Renal cortical epithelial cell (primary cell): ENCODE measurements at regions not wholly inside any gene's neighbourhood (a gene's known extent, or its start where the extent isn't known, plus 50 kb on each side); places are given as distances from the start of the nearest gene placed in this dataset.
"Not testable (repeated sequence)": the region's sequence is repeated elsewhere in the genome, so short reads cannot be mapped to it uniquely, and the experiment has no call there.

Experiments used
- DNase-seq: peaks from one replicate; pipeline ENCODE4 v3.0.0-alpha.2; 2011; ENCODE audit warnings: low read depth

DNA sequence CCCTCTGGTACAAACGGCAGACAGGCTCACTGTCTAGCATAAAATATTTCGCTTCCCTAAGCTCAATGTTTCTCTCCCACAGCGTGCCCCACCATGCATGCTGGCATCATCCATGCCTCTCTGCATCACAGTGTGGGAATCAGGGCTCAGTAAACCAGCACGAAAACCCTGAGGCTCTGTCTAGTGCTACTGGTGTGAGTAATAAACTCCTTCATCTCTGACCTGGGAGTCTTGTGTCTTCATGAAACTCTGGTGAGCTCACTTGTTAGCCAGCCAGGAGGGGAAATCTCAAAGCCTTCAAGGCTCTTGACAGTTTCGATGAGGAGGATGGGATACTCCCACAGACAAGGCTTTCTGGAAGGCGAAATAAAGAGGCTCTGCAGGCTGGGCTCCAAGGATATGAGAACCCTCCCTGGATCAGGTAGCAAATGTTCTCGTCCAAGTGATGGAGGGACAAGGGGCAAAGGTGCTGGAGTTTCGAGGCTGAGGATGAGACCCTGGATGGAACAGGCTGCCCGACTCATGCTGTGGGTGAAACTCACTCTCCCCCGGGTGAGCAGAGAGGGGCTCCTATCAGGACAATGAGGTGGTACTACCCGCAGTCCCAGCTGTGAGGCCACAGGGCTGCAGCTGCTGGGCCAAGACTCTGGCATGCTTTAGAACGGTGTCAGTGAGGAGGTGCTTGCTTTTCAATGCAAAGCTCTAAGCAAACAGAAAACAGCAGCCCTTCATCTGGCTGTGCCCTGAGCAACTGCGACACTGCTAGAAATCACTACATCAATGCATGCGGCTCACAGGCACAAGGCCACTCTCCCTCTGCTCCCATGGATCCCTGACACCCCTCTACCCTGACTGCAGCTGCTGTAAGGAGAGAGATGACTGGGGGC, 69.3 kb downstream of the SHANK2 start:
- no peak for DNase-seq

DNA sequence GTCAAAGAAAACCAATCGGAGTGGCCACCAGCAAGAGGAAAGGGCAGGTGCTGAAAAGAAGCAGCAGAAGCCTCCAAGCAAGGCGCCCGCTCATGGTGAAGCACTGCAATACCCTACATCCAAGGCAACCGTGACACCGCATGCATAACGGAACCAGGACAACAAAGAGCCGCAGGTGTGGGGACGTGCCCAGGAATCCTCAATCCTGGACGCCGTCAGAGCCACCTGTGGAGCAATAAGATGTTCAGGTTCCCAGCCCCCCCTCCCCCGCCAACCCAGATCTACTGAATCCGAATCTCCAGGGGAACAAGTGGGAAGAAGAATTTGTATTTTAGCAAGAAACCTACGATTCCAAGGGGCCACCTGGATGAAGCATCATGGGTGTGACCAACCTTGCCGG, 70.8 kb downstream of the SHANK2 start:
- no peak for DNase-seq

DNA sequence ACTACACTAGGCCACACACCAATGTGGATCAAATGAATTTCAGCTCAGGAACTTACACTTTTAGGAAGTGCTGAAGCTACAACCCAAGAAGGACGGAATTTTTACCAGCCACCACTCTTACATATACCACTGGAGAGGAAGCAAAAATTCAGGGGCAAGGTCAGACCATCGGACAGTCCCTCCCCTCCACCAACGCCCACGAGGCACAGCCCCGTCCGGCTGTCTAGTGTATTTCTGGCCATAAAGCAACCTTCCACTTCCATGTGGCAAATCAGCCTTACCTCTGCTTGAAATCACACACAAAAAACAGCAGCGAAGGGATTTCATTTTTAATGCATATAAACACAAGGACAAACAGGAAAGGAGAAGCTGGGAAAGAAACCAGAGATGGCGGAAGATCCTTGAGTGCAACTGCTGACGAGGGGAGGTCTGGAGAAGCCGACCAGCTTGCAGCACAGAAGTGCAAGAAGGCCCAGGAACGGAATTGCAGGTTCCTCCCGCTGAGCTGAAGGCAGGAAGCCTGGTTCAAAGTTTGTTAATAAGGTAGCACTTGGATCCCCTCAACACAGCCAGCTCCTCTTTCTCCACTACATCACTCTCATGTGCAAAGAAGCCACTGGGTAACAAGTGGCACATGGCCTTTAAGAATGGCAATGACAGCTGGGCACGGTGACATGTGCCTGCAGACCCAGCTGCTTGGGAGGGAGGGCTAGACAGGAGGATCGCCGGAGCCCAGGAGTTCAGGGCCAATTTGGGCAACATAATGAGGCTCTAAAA, 71.5 kb downstream of the SHANK2 start:
- no peak for DNase-seq

DNA sequence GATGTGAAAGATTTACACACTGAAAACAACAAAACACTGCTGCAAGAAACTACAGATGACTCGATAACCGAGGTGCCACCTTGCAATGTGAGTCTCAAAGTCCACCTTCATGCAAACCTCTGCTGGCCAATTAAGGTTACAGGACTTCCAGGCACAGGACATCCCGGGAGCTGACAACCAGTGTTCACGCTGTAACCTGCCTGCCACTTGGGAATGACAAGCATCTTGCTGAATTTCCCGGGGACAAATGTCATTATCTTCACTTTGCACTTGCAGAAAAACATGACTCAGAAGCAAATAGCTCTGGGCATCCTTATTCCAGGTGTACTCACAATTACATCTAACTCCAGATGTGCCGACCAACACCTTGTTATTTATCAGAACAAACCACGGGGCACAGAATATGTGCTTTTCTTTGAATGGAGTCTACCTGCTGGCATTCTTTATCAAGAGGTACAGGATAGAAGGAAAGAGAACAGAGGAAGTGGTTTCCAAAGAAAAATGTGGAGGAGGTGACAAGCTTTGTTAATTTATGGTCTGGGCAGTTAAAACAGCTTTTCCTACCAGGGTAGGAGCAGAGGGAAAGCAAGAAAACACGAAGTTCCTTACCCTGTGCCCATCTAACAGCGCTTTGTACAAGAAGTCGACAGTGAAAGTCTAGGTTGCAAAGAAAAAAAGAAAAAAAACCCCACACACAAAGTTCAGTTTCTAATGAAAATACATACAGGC, 72.3 kb downstream of the SHANK2 start:
- DNase-seq = peak; percentile 24

DNA sequence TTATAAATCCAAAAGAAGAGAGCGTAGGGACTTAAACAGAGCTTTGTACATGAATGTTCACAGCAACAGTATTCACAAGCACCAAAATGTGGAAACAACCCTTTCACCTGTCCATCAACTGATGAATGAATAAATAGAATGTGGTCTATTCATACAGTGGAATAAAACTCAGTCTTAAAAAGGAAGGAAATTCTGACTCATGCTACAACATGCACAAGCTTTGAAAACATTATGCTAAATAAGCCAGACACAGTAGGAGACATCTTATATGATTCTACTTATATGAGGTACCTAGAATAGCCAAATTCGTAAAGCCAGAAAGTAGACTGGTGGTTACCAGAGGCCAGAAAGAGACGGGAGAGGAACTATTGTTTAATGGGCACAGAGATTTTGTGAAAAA, 74.3 kb downstream of the SHANK2 start:
- peak; percentile 75 for DNase-seq

DNA sequence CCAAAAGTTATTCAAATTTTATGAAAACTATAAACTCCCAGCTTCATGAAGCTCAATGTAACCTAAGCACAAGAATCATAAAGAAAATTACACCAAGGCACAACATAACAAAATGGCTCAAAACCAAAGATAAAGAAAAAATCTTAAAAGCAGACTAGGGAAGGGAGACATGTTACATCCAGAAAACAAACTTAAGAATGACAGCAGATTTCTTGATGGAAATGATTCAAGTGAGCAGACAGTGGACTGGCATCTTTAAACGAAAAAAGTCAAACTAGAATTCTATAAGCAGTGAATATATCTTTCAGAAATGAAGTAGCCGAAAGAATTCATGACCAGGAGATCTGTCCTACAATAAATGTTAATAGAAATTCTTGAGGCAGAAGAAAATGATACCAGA, 75.6 kb downstream of the SHANK2 start:
- DNase-seq = no peak

DNA sequence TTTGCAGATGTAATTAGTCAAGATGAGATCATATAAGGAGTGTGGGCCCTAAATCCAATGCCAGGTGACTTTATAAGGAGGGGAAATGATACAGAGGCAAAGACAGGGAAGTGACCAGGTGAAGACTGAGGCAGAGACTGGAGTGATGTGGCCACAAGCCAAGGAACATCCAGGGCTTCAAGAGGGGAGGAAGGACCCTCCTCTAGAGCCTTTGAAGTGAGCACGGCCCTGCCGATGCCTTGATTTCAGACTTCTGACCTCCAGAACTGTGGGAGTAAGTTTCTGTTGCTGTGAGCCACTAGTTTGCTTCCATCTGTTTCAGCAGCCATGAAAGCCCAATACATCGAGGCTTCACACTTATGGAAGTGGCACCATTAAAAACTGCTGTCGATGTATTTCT, 78.7 kb downstream of the SHANK2 start:
- no peak for DNase-seq

DNA sequence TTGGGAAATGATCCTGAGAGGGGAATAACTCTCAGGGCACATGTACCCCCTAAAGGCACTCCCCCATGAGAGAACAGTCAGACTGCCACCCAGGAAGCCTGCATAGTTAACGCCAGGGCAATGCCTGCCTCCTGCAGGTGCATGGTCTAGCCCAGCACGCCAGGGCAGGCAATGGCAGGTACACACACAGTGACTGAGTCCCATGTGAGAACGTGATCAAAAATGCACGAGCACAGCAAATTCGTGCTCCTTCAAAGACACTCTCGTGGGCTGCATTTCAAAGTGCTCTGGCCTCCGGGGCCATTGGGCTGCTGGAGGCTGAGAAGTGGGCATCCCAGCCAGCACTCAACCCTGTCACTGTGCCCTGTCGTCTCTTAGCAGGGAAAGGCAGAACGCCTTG, 79.7 kb downstream of the SHANK2 start:
- no peak for DNase-seq

DNA sequence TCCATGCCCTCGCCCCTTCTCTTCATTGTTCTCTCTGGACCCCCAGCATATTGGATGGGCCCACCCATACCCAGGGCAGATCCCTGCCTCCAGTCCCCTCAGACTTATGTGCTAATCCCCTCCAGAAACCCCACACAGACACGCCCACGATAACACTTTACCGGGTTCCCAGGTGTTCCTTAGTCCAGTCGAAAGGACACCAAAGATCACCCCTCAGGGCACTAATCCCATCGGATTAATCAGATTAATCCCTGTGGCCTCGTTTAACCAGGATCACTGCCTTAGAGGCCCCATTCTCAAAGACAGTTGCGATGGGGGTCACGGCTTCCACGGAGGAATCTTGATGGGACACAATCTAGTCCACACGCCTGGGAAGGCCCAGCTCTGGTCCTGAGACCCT, 80.8 kb downstream of the SHANK2 start:
- no peak for DNase-seq

DNA sequence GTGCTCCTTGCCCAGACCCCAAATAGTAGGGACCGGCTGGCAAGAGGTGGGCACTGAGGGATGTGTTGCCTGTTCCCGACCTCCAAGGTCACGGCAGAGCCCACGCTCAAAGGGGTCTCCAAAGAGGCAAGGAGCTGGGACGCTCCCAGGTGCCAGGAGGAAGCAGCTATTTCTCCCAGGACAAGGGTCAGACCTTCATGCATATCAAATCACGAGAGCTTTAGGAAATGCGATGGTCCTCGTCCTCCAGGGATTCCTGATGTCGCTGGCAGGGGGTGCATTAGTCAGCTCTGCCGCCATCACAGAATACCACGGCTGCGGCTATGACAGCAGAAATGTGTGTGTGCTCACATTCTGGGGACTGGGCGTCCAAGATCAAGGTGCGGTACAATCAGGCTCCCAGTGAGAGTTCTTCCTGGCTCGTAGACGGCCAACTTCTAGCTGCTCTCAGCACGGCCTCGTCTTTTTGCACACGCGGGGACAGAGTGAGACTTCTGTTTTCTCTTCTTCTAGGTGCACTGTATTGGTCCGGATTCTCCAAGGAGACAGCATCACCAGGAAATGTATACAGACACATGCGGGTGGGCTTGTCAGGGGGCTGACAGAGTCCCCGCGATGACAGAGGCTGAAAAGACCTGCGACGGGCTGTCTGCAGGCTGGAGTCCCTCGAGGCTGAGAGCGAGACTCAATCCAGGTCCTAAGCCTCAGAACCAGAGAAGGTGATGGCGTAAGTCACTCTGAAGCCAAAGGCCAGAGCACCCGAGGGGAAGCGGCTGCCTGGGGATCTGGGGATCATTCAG, 81.6 kb downstream of the SHANK2 start:
- no peak for DNase-seq

DNA sequence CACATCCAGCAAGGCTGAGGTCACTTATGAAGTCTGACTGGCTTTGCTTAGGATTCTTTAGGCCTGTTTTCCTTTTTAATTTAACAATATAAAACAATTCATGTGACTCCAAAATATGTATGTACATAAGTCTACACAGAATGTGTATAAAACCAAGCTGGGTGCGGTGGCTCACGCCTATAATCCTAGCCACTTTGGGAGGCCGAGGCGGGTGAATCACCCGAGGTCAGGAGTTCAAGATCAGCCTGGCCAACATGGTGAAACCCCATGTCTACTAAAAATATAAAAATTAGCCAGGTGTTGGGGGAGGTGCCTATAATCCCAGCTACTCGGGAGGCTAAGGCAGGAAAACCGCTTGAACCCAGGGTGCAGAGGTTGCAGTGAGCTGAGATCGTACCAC, 83.1 kb downstream of the SHANK2 start:
- DNase-seq = no peak

DNA sequence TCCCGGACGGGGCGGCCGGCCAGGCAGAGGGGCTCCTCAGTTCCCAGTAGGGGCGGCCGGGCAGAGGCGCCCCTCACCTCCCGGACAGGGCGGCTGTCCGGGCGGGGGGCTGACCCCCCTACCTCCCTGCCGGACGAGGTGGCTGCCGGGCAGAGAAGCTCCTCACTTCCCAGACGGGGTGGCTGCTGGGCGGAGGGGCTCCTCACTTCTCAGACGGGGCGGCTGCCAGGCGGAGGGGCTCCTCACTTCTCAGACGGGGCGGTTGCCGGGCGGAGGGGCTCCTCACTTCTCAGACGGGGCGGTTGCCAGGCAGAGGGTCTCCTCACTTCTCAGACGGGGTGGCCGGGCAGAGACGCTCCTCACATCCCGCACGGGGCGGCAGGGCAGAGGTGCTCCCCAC, 84.6 kb downstream of the SHANK2 start:
- not testable (repeated sequence) for DNase-seq

DNA sequence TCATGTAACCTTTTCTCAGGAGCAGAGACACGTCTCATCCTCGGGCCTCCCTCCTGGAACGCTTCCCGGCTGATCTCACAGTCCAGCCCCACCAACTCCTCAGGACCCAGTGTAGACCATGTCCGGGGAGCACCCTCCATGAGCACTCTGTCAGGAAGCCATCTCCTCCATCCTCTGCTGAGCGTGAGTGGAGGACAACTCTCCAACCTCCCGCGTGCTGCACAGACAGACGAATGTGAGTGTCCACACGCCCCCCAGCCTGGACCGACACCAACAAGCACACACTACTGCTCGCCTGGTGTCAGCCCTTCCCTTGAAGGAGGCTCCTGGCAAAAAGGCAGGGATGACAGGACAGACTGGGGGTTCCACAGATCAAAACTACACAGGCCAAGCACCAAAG, 86.6 kb downstream of the SHANK2 start:
- no peak for DNase-seq

DNA sequence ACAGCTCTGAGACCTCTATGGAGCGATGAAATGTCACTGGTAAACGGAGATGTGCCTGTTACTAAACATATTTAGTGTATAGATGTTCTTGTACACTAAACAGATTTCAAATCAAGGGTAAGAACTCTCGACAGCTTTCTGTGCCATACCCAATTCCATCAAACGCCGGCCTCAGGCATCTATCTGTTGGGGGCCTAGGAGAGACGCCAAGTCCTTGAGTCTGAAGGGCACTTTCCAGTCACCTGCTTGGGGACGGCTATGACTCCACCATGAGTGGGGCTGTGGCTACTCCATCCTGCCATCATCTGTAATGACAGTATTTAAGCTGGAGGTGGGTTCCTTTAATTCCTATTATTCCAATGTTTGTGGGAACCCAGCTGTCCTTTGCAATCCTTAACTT, 87.8 kb downstream of the SHANK2 start:
- DNase-seq = no peak

DNA sequence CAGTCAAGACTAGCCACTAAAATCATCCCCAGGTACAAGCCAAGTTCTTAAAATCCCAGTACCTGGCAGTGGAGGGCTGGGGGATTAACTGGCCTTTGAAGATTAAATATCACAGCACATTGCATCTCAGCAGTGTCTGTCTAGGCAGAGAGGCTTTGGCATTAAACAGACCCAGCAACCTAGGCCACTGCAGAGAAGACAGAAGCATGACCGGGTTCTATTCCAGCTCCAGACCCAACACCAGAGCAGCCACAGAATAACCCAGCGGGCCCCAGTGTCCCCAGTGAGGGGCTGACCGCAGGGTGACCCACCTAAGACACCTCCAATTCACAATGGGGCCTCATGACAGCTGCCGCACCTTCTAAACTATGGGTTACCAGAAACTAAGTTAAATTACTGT, 88.2 kb downstream of the SHANK2 start:
- no peak for DNase-seq

DNA sequence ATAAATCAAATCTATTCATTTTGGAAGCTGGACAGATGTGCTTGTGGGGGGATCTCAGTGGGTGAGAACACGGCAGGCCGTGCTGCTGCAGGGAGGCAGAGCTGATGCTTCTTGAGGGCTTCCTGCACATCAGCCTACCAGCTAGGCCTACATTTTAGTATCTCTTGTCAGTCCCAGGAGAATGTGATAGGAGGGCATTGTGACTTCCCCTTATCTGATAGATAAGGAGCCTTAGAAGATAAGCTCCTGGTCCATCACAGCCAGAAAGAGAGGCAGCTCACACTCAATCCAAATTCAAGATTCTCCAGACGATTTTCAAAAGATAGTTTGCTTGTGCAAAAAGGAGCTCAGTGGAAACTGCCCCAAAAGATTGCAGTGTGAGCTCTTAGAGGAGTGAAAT, 89.0 kb downstream of the SHANK2 start:
- no peak for DNase-seq

DNA sequence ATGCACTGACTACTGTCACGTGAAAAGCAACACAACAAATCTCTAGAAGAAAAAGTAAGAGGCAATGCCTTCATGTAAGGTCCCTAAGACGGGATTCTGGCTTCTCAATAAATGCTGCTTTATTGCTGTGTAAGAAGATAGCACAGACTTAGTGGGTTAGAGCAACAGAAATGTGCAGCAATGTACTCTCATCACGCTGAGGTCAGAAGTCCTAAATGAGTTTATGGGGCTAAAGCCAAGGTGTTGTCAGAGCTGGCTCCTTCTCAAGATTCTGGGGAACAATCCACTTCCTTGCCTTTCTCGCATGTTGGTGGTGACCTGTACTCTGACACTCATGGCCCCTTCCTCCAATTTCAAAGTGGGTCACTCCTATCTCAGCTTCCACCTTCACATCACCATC, 93.4 kb downstream of the SHANK2 start:
- DNase-seq = no peak

DNA sequence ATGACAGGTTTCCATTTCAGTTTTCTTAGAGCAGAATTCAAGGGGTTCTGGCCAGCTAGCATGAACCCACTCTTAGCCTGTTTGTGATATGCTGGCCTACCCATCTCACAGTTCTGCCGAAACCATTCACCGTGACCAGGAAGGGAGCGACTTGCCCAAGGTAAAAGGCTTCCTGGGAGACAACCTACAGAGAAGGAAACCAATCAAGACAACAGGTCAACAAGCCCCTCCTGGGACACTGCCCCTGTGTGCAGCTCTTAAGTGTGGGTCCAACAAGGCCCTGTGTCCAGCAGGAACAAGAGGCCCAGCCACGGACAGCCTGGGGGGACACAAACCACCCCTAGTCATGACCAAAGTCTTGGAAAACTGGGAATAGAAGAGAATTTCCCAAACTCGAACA, 94.7 kb downstream of the SHANK2 start:
- not testable (repeated sequence) for DNase-seq

DNA sequence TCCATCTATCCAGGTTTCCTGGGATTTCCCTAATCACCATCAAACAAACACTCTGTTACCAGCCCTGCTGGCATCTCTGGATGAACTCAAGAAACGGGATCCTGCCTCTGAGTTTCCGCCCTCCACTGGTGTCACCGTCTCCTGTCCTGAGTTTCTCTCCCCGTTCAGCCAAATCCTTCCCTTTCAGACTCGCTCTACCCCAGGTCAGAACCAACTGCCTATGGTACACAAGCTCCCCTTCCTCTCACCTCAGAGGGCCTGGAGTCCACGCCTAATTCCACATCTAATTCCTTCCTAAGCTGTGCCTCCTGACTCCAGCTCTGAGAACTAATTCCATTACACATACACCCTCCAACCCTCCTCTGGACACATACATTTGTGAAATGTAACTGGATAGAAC, 96.1 kb downstream of the SHANK2 start:
- no peak for DNase-seq

DNA sequence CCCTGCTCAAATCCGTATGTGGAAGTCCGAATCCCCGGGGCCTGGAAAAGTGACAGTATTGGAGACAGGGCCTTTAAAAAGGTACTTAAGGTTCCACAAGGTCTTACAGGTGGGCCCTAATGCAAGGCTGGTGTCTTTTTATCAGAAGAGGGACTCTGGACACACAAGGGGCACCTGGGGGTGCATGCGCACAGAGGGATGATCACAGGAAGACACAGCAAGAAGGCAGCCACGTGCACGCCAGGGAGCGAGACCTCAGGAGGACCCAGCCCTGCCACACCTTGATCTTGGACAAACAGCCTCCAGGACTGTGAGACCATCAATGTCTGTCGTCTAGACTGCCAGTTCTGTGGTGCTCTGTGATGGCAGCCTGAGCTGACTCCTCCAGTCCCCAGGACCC, 96.5 kb downstream of the SHANK2 start:
- DNase-seq = no peak

DNA sequence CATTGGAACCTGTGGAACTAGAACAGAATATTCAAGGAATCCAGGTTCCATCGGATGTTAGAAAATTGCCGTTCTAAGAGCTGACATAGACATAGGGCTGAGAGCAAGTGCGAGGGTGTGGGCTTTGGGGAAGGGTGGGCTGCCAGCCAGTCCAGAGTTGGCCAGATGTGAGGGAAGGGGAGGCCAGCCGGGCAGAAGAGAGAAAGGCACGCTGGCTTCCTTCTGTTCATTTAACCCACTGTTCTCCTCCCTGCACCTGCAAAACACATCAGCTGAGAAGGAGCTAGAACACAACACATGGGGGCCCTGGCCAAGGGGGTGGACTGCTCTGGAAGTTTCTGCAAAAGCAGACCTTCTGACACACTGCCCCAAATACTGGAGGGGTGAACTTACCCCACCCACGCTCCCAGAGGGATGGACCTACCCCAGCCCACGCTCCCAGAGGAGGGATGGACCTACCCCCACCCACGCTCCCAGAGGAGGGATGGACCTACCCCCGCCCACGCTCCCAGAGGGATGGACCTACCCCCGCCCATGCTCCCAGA, 98.0 kb downstream of the SHANK2 start:
- DNase-seq = no peak

DNA sequence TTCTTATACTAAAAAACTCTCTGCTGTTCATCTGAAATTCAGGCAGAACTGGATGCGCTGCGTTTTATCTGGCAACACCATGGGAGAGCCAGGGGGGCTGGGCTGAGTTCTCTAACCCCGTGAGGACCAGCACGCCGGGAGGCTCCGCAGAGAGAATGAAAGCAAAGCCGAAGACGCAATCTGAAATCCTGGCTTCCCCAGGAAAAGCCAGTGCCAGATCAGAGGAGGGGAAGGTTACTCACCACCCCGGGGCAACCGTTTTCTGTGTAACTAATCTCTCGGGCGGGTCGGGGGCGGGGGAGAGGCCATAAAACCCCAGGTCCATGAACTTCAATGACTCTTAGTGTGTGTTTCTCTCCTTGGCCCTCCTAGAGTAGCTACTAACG, 99.4 kb downstream of the SHANK2 start:
- peak; percentile 86 for DNase-seq
